Stomach smooth muscle (tissue), 2 donors: ENCODE measurements at regions not wholly inside any gene's neighbourhood (a gene's known extent, or its start where the extent isn't known, plus 50 kb on each side); places are given as distances from the start of the nearest gene placed in this dataset.

ENCODE experiments used
- H3K27ac ChIP-seq: one replicate; pipeline ENCODE4 v1.7.0; 2013; ENCODE audit warnings: mild to moderate bottlenecking, low read length, inconsistent platforms
- H3K27me3 ChIP-seq, 2 donors: one replicate each; pipeline ENCODE4 v1.7.0; 2013; ENCODE audit warnings: low read length in 2 of 2; ENCODE audit not compliant: insufficient read depth in 2 of 2, control insufficient read depth in 1 of 2
- H3K36me3 ChIP-seq, 2 donors: one replicate each; pipeline ENCODE4 v1.7.0; 2013; ENCODE audit warnings: low read length in 2 of 2; ENCODE audit not compliant: control insufficient read depth in 2 of 2, insufficient read depth in 2 of 2
- H3K4me1 ChIP-seq: one replicate; pipeline ENCODE4 v1.7.0; 2013; ENCODE audit warnings: low read length; ENCODE audit not compliant: control insufficient read depth, insufficient read depth
- H3K4me3 ChIP-seq, 2 donors: one replicate each; pipeline ENCODE4 v1.7.0; 2013; ENCODE audit warnings: low read length in 2 of 2
- H3K9ac ChIP-seq, 2 donors: one replicate each; pipeline ENCODE4 v1.7.0; 2013; ENCODE audit warnings: low read length in 2 of 2, mild to moderate bottlenecking in 1 of 2
- H3K9me3 ChIP-seq, 2 donors: one replicate each; pipeline ENCODE4 v1.7.0; 2013; ENCODE audit warnings: low read length in 2 of 2; ENCODE audit not compliant: control insufficient read depth in 2 of 2
- donor health status: healthy.
- donor health status: Pancreatic carcinoma.

- Histone ChIP-seq H3K9ac (no peak overlapping the region), H3K9me3 (no peaks in the 10 kb centered on the region), H3K4me1 (no peaks in the 10 kb centered on the region), H3K27me3 (no peaks in the 10 kb centered on the region), H3K36me3 (no peaks in the 10 kb centered on the region), H3K4me3 (no peak overlapping the region), H3K27ac (no peak overlapping the region)
Observed at GRCh38 chr11:28483072-28483867, 375.1 kb downstream of the METTL15 start.

GRCh38 chr11:28482666-28483065 is 374.5 kb downstream of the METTL15 start:
- Histone ChIP-seq H3K9ac (no peak overlapping the region), H3K27ac (no peak overlapping the region), H3K4me1 (no peaks in the 10 kb centered on the region), H3K27me3 (no peaks in the 10 kb centered on the region), H3K4me3 (no peak overlapping the region), H3K36me3 (no peaks in the 10 kb centered on the region), H3K9me3 (no peaks in the 10 kb centered on the region)

GRCh38 chr11:28481616-28482480 is 373.7 kb downstream of the METTL15 start:
- Histone ChIP-seq H3K9ac (no peak overlapping the region), H3K27me3 (no peaks in the 10 kb centered on the region), H3K27ac (no peak overlapping the region), H3K36me3 (no peaks in the 10 kb centered on the region), H3K9me3 (no peaks in the 10 kb centered on the region), H3K4me3 (no peak overlapping the region), H3K4me1 (no peaks in the 10 kb centered on the region)

- Histone ChIP-seq H3K4me3 (no peak overlapping the region), H3K9me3 (no peaks in the 10 kb centered on the region), H3K27me3 (no peaks in the 10 kb centered on the region), H3K36me3 (no peaks in the 10 kb centered on the region), H3K27ac (no peak overlapping the region), H3K4me1 (no peaks in the 10 kb centered on the region), H3K9ac (no peak overlapping the region)
Observed at GRCh38 chr11:28480406-28480805, 372.2 kb downstream of the METTL15 start.

GRCh38 chr11:28476864-28477263 is 368.7 kb downstream of the METTL15 start:
- Histone ChIP-seq H3K4me3 (no peak overlapping the region), H3K36me3 (no peaks in the 10 kb centered on the region), H3K9me3 (no peaks in the 10 kb centered on the region), H3K27ac (no peak overlapping the region), H3K9ac (no peak overlapping the region), H3K27me3 (no peaks in the 10 kb centered on the region), H3K4me1 (no peaks in the 10 kb centered on the region)

- Histone ChIP-seq H3K27me3 (no peaks in the 10 kb centered on the region), H3K4me3 (no peak overlapping the region), H3K9me3 (no peaks in the 10 kb centered on the region), H3K27ac (no peak overlapping the region), H3K9ac (no peak overlapping the region), H3K36me3 (no peaks in the 10 kb centered on the region), H3K4me1 (no peaks in the 10 kb centered on the region)
Observed at GRCh38 chr11:28476049-28476448, 367.9 kb downstream of the METTL15 start.

GRCh38 chr11:28472904-28473303 is 364.7 kb downstream of the METTL15 start:
- H3K4me3 ChIP-seq = no peak overlapping the region
- no peaks in the 10 kb centered on the region for H3K4me1 ChIP-seq
- no peak overlapping the region for H3K27ac ChIP-seq
- no peaks in the 10 kb centered on the region for H3K36me3 ChIP-seq
- no peaks in the 10 kb centered on the region for H3K9me3 ChIP-seq
- H3K9ac ChIP-seq = no peak overlapping the region
- no peaks in the 10 kb centered on the region for H3K27me3 ChIP-seq

- H3K4me3 ChIP-seq = no peak overlapping the region
- H3K36me3 ChIP-seq = no peaks in the 10 kb centered on the region
- no peaks in the 10 kb centered on the region for H3K4me1 ChIP-seq
- H3K9ac ChIP-seq = no peak overlapping the region
- no peak overlapping the region for H3K27ac ChIP-seq
- no peaks in the 10 kb centered on the region for H3K9me3 ChIP-seq
- no peaks in the 10 kb centered on the region for H3K27me3 ChIP-seq
Observed at GRCh38 chr11:28471537-28471936, 363.3 kb downstream of the METTL15 start.

- Histone ChIP-seq H3K27me3 (no peaks in the 10 kb centered on the region), H3K36me3 (no peaks in the 10 kb centered on the region), H3K9ac (no peak overlapping the region), H3K9me3 (no peaks in the 10 kb centered on the region), H3K4me1 (no peaks in the 10 kb centered on the region), H3K4me3 (no peak overlapping the region), H3K27ac (no peak overlapping the region)
Observed at GRCh38 chr11:28470180-28470579, 362.0 kb downstream of the METTL15 start.

GRCh38 chr11:28466506-28466905 is 358.3 kb downstream of the METTL15 start:
- Histone ChIP-seq H3K4me1 (no peaks in the 10 kb centered on the region), H3K27ac (no peak overlapping the region), H3K4me3 (no peak overlapping the region), H3K9ac (no peak overlapping the region), H3K9me3 (no peaks in the 10 kb centered on the region), H3K36me3 (no peaks in the 10 kb centered on the region), H3K27me3 (no peaks in the 10 kb centered on the region)
